Activated CD4-positive, alpha-beta T cell treated with anti-CD3 and anti-CD28 coated beads, Interleukin-2, amount 10 ng/mL, durations not matched to agents 24 days and 14 days (primary cell): ENCODE measurements at regions not wholly inside any gene's neighbourhood (a gene's known extent, or its start where the extent isn't known, plus 50 kb on each side); places are given as distances from the start of the nearest gene placed in this dataset.
"Not testable (repeated sequence)": the region's sequence is repeated elsewhere in the genome, so short reads cannot be mapped to it uniquely, and the experiment has no call there.

ENCODE experiments used
- DNase-seq: peaks from one replicate; pipeline ENCODE4 v3.0.0; 2022
- H3K27ac Mint-ChIP-seq: one replicate; pipeline ENCODE4 v1.8.0; 2022; ENCODE audit warnings: mild to moderate bottlenecking, mixed read lengths
- H3K27me3 Mint-ChIP-seq: one replicate; pipeline ENCODE4 v1.8.0; 2022; ENCODE audit warnings: mixed read lengths
- H3K36me3 Mint-ChIP-seq: one replicate; pipeline ENCODE4 v1.8.0; 2022; ENCODE audit warnings: low read depth, mild to moderate bottlenecking, mixed read lengths
- H3K4me1 Mint-ChIP-seq: one replicate; pipeline ENCODE4 v1.8.0; 2021; ENCODE audit warnings: mixed read lengths
- H3K4me3 Mint-ChIP-seq: one replicate; pipeline ENCODE4 v1.8.0; 2022; ENCODE audit warnings: mild to moderate bottlenecking, moderate library complexity, mixed read lengths
- H3K9me3 Mint-ChIP-seq: one replicate; pipeline ENCODE4 v1.8.0; 2021; ENCODE audit warnings: mixed read lengths
- intact Hi-C: fragments of 100-400 bp; cut with micrococcal nuclease; formaldehyde crosslinking; loops from one replicate; pipeline ENCODE4 v1.15.1; 2023

DNA sequence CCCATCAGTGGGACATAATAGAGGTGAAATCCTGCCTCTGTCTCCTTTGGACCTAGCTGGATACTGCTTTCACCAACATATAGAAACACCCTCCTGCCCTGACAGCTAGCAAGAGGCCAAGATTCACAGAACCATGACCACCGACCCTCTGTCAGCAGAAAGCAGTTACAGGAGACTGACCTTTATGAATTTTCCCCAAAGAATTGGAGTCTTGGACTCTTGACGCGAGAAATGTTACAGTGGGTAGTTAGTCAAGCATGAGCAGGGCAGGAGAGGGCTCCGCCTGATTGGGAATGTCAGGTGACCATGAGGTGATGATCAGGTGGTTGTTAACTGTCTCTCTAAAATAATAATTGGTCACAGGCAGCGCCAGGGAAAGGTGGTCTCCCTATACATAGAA lies 1002.3 kb downstream of the TDRD15 start:
- Mint-ChIP-seq H3K27ac (no peak overlapping the region), H3K27me3 (no peaks in the 10 kb centered on the region), H3K36me3 (no peaks in the 10 kb centered on the region), H3K4me3 (no peak overlapping the region), H3K4me1 (no peaks in the 10 kb centered on the region), H3K9me3 (peaks cover 3% of the 10 kb centered on the region)
- intact Hi-C loops, result no loop called here
- no peak for DNase-seq

DNA sequence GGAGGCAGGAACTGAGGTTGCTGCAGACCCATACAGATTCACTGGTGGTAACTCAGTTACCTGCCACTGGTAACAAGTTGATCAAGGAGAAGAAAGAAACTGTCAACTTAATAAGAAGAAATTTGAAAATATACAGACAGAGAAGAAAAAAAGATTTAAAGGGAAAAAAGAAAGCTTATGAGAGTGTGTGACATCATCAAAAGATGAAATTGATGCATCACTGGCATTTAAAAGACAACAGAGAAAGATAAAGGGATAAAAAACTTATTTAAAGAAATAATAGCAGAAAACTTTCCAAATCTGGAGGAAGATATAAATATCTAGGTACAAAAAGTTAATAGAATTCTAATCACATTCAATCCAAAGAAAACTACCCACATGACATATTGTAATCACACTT lies 1003.2 kb downstream of the TDRD15 start:
- H3K4me3 Mint-ChIP-seq, result no peak overlapping the region
- H3K4me1 Mint-ChIP-seq, result no peaks in the 10 kb centered on the region
- no peaks in the 10 kb centered on the region for H3K36me3 Mint-ChIP-seq
- intact Hi-C loops, result no loop called here
- H3K27me3 Mint-ChIP-seq, result no peaks in the 10 kb centered on the region
- peaks cover 3% of the 10 kb centered on the region for H3K9me3 Mint-ChIP-seq
- DNase-seq, result no peak
- H3K27ac Mint-ChIP-seq, result no peak overlapping the region

DNA sequence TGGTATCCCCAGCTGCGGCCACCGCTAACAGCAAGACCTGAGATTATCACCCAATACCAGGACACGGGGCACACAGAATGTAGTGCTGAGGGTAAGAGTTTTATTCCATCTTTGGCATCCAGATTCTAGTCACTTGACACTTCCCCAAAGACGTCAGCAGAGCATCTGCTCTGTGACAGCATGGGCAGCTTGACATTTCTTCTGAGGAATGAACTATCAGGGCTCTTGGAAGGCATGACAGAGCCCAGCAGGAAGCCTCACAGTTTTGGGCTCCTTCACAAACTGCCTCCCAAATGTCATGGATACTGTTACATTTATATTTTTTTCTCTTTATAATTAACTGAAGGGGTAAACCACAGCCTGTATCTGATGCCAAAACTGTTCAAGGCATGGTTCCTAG lies 1010.7 kb downstream of the TDRD15 start:
- Mint-ChIP-seq H3K27ac (no peak overlapping the region), H3K4me1 (no peaks in the 10 kb centered on the region), H3K4me3 (no peak overlapping the region), H3K9me3 (peaks cover 8% of the 10 kb centered on the region), H3K27me3 (no peaks in the 10 kb centered on the region), H3K36me3 (no peaks in the 10 kb centered on the region)
- no peak for DNase-seq
- intact Hi-C loops, result no loop called here

DNA sequence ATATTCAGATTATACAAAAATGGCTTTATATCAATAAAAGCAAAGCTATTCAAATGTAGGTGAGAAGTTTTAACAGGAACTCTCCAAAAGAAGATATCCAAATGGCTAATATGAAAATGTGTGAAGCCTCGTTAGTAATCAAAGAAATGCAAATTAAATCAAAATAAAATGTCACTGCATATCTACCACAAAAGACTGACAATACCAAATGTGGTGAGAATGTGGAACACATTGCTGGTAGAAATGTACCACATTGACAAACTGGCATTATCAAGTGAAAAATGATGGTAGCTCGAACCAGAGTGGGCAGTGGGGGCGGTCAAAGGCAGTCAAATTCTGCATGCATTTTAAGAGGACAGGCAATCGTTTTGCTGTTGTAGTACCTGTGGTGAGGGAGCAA lies 1012.7 kb downstream of the TDRD15 start:
- no peak overlapping the region for H3K4me3 Mint-ChIP-seq
- H3K9me3 Mint-ChIP-seq, result peaks cover 8% of the 10 kb centered on the region
- DNase-seq, result no peak
- H3K36me3 Mint-ChIP-seq, result no peaks in the 10 kb centered on the region
- no peaks in the 10 kb centered on the region for H3K4me1 Mint-ChIP-seq
- intact Hi-C loops, result no loop called here
- H3K27ac Mint-ChIP-seq, result no peak overlapping the region
- H3K27me3 Mint-ChIP-seq, result no peaks in the 10 kb centered on the region

DNA sequence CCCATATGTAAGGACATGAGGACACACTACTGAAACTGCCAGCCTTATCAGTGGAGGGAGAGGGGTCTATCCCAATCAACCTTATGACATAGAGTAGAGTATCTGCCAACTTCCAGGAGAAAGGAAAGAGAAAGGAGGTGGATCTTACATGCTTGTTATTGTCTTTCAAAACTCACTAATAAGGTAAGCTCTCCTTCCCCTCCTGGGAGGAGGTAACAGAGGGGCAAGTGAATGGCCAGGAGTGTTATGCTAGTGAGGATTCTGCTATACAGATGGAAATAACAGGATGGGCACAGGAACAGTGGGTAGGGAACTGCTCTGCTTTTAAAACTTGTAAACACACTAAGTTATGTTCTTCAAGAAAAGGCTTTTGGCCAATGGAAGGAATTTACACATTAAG lies 1020.1 kb downstream of the TDRD15 start:
- intact Hi-C loops, result no loop called here
- no peak for DNase-seq
- Mint-ChIP-seq H3K4me1 (no peaks in the 10 kb centered on the region), H3K9me3 (no peaks in the 10 kb centered on the region), H3K27ac (no peak overlapping the region), H3K27me3 (no peaks in the 10 kb centered on the region), H3K36me3 (no peaks in the 10 kb centered on the region), H3K4me3 (no peak overlapping the region)

DNA sequence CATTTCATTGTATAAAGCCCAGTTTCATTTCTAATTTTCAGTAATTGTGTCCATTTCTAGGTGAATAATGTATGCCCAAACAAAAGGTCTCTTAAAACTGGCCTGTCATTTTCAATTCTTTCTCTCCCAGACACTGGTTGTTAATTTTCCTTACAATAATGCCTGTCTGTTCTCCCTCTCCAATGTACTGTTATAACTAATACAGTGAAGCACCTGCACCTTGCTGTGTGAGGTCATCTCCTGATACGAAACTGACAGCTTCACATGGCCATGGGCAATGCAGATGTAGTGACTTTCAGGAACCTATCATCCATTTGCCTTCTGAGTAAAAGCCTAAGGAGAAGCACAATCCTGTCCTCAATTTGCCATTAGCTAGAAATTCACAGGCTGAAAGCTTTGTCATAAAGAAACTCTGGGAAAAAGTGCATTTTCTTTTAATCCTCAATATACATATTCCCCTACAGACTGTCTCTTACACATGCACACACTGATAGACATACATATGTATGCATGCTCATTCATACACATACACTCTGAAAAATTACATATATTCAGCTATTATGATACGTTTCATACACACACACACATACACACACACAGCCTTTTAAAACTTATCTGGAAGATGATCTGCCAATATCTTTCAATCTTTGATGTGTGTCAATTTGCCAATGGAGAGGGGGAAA lies 1030.3 kb downstream of the TDRD15 start:
- Mint-ChIP-seq H3K36me3 (no peaks in the 10 kb centered on the region), H3K27ac (no peak overlapping the region), H3K27me3 (no peaks in the 10 kb centered on the region), H3K9me3 (peaks cover 9% of the 10 kb centered on the region), H3K4me1 (no peaks in the 10 kb centered on the region), H3K4me3 (no peak overlapping the region)
- intact Hi-C loops, result no loop called here
- DNase-seq, result no peak

DNA sequence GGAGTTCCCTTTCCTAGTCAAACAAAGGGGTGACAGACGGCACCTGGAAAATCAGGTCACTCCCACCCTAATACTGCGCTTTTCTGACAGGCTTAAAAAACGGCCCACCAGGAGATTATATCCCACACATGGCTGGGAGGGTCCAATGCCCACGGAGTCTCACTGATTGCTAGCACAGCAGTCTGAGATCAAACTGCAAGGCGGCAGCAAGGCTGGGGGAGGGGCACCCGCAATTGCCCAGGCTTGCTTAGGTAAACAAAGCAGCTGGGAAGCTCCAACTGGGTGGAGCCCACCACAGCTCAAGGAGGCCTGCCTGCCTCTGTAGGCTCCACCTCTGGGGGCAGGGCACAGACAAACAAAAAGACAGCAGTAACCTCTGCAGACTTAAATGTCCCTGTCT lies 1032.9 kb downstream of the TDRD15 start:
- H3K27me3 Mint-ChIP-seq, H3K4me1 Mint-ChIP-seq, H3K9me3 Mint-ChIP-seq, H3K36me3 Mint-ChIP-seq, intact Hi-C loops, H3K27ac Mint-ChIP-seq, H3K4me3 Mint-ChIP-seq, DNase-seq: not testable (repeated sequence)

DNA sequence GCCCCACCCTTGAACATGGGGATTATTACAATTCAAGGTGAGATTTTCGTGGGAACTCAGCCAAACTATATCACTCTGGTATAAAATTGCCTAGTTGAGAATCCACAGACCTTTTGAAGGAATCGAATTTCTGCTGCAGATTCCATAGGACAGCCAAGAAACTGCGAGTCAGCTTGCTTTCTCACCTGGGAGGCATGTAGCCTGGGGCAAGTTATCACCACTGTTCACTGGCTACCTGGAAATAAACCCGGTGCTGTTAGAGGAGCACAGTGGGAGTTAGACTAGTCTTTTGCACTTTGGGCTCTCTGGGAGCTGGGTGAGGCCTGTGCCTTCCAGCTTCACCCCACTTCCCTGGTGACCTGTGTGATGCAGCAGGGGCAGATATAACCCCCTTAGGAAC lies 1043.5 kb downstream of the TDRD15 start:
- Mint-ChIP-seq H3K4me1 (no peaks in the 10 kb centered on the region), H3K9me3 (peaks cover 8% of the 10 kb centered on the region), H3K36me3 (no peaks in the 10 kb centered on the region), H3K27ac (no peak overlapping the region), H3K27me3 (no peaks in the 10 kb centered on the region), H3K4me3 (no peak overlapping the region)
- no peak for DNase-seq
- intact Hi-C loops, result no loop called here

DNA sequence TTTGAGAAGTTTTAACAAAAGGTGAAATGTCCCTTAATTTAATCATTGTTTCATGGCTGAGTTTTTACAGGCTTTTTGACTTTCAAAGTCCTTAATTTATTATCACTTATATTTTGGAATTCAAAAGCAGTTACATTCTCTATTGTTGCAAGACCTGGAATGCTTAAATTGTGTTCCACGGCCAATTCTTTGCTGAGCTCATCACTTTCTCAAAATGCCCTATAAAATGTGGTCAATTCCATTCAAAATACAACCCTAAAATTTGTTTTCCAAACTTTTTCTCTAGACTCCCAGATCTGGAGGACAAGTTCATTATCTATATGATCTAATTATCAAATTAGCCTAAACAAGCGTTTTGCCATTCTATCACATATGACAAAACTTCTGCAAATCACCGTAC lies 1051.2 kb downstream of the TDRD15 start:
- intact Hi-C loops, result no loop called here
- Mint-ChIP-seq H3K4me3 (no peak overlapping the region), H3K9me3 (peaks cover 6% of the 10 kb centered on the region), H3K27me3 (no peaks in the 10 kb centered on the region), H3K4me1 (no peaks in the 10 kb centered on the region), H3K27ac (no peak overlapping the region), H3K36me3 (no peaks in the 10 kb centered on the region)
- DNase-seq, result no peak

DNA sequence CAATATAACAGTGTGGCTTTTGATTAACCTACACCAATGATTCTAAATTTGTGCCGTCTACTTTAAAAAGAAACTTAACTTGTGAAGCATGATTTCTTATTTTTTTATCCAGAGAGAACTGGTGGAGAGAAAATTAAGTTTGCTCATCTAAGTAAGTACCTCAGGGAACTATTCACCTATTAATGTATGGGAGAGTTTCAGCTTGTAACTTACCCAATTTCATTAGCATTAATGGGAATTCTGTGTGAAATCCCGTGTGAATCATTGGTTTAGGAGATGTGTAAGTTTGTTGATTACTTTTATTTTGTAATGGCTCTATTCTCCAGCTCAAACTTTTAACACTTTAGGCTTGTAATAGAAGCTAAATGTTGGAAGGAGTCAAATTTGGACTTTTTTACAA lies 1061.5 kb downstream of the TDRD15 start:
- Mint-ChIP-seq H3K36me3 (no peaks in the 10 kb centered on the region), H3K27me3 (no peaks in the 10 kb centered on the region), H3K4me1 (no peaks in the 10 kb centered on the region), H3K9me3 (peaks cover 6% of the 10 kb centered on the region), H3K27ac (no peak overlapping the region), H3K4me3 (no peak overlapping the region)
- DNase-seq, result no peak
- intact Hi-C loops, result no loop called here

DNA sequence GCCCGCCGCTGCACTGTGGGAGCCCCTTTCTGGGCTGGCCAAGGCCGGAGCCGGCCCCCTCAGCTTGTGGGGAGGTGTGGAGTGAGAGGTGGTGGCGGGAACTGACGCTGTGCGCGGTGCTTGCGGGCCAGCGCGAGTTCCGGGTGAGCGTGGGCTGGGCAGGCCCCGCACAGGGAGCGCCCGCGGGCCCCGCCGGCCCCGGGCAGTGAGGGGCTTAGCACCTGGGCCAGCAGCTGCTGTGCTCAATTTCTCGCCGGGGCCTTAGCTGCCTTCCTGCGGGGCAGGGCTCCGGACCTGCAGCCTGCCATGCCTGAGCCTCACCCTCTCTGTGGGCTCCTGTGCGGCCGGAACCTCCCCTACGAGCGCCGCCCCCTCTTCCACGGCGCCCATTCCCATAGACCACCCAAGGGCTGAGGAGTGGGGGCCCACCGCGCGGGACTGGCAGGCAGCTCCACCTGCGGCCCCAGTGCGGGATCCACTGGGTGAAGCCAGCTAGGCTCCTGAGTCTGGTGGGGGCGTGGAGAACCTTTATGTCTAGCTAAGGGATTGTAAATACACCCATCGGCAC lies 1062.6 kb downstream of the TDRD15 start:
- H3K27ac Mint-ChIP-seq, H3K36me3 Mint-ChIP-seq, H3K4me3 Mint-ChIP-seq, H3K4me1 Mint-ChIP-seq, H3K27me3 Mint-ChIP-seq, H3K9me3 Mint-ChIP-seq, DNase-seq, intact Hi-C loops: not testable (repeated sequence)

DNA sequence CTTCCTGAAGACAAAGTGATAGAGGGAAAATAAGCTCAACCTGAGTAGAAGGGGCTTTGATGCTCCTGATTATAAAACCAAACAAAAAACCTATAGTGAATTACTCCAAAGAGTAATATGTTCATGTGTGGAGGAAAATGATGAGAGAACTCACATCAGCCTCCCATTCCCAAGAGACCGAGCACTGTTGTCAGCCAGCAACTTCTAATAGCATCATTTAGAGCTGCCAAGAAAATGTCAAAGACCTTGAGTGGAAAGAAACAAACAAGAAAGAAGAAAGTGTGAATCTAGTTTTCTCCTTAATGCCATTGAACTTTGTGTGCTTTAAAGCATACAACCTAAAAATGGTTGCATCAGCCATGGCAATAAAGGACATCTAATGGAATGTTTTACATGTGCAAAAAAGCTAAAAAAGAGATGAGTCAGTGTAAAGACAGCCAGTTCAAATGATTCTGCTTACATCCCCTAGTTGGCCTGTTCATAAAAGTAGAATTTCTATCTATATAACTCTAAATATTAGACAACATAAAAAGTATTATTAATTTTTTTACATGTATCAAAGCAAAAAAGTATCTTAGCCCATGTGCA lies 1066.2 kb downstream of the TDRD15 start:
- Mint-ChIP-seq H3K4me3 (no peak overlapping the region), H3K27ac (no peak overlapping the region)
- intact Hi-C loops, result no loop called here

DNA sequence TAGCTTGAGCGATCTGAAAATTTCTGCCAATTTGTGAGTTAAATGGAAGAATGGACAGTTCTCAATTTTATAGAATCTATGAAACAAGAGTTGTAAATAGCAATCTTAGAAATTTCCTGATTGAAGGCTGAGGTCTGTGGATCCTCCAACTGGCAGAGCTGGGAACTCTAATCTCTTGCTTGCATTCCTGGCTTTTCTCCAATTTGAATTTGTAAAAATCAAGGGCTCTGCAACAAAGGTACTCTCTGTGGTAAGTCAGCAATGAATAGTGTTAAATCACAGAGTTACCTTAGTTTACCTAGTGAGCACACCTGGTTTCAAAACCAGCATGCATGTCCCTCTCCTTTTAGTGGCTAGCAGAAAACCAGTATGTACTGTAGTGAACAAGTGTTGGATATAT lies 1070.5 kb downstream of the TDRD15 start:
- H3K4me1 Mint-ChIP-seq, result no peaks in the 10 kb centered on the region
- no peaks in the 10 kb centered on the region for H3K27me3 Mint-ChIP-seq
- H3K9me3 Mint-ChIP-seq, result peaks cover 10% of the 10 kb centered on the region

More for the DNA sequence above, 1066.2 kb downstream of the TDRD15 start:
- Mint-ChIP-seq H3K9me3 (peaks cover 10% of the 10 kb centered on the region), H3K36me3 (no peaks in the 10 kb centered on the region), H3K4me1 (no peaks in the 10 kb centered on the region), H3K27me3 (no peaks in the 10 kb centered on the region)
- DNase-seq, result no peak

DNA sequence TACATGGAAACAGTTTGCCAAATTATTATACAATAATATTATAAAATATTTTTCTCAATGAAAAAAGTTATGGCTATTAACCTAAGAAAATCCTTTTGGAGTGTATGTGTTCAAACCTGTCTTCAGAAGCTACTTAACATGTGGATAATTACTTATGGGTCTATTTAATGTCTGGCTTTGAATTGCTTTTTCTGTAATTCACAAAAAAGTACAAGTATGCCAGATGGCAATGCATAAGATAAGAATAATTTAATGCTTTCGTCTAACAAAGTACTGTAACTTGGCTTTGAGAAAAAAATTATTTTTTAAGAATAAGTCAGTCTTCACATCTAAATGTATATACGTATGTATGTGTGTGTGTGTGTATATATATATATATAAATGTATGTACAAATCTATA lies 1073.0 kb downstream of the TDRD15 start:
- DNase-seq, result no peak
- no peaks in the 10 kb centered on the region for H3K4me1 Mint-ChIP-seq
- no peak overlapping the region for H3K27ac Mint-ChIP-seq
- no peaks in the 10 kb centered on the region for H3K36me3 Mint-ChIP-seq
- no peaks in the 10 kb centered on the region for H3K27me3 Mint-ChIP-seq
- no peak overlapping the region for H3K4me3 Mint-ChIP-seq
- peaks cover 4% of the 10 kb centered on the region for H3K9me3 Mint-ChIP-seq
- intact Hi-C loops, result no loop called here

More for the DNA sequence above, 1070.5 kb downstream of the TDRD15 start:
- Mint-ChIP-seq H3K4me3 (no peak overlapping the region), H3K27ac (no peak overlapping the region), H3K36me3 (no peaks in the 10 kb centered on the region)
- DNase-seq, result no peak
- intact Hi-C loops, result no loop called here
